ENCODE measurements at regions not wholly inside any gene's neighbourhood (a gene's known extent, or its start where the extent isn't known, plus 50 kb on each side); places are given as distances from the start of the nearest gene placed in this dataset.
A peak's percentile ranks its signal among the peaks of the same experiment; 100 is the strongest.

DNA sequence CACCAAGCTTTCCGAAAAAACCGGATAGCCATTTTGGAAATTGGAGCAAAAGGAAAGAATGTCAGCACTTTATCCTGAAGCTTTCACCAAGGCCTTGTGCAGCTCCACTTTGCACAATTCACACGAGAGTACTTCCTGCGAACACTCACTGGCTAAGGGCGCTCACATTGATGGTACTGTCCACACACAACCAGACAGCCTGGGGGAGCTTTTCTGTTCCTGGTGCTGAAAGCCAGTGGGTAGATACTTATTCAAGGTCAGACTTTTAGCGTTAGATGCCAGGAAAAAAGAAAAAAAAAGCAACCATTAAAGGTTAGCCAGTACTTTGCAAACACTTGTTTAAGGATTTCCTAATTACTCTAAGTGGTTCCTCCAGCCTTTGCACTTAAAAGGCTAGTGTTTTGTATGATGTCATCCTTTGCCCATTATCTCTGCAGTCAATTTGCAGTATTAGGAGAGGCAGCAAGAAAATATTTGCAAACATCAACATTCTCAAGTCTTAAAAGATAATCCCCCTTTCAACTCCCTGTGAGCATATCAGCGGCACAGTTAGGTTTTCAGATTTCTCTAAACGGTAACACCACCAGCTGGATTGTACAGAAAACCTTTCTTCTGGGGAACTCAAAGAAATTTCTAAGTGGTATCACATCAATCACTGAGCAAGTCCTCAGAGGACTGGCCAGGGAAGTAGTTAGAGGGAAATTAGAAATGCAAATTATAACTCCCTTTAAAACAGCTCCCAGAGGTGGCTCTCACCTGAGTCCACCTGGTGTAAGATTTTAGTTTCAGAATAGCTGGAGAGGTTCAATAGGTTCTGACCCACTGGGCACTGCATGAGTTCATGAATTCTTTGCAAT, 243.4 kb upstream of the IRX5 start (continued):
- TF ChIP-seq, protein P1, sequence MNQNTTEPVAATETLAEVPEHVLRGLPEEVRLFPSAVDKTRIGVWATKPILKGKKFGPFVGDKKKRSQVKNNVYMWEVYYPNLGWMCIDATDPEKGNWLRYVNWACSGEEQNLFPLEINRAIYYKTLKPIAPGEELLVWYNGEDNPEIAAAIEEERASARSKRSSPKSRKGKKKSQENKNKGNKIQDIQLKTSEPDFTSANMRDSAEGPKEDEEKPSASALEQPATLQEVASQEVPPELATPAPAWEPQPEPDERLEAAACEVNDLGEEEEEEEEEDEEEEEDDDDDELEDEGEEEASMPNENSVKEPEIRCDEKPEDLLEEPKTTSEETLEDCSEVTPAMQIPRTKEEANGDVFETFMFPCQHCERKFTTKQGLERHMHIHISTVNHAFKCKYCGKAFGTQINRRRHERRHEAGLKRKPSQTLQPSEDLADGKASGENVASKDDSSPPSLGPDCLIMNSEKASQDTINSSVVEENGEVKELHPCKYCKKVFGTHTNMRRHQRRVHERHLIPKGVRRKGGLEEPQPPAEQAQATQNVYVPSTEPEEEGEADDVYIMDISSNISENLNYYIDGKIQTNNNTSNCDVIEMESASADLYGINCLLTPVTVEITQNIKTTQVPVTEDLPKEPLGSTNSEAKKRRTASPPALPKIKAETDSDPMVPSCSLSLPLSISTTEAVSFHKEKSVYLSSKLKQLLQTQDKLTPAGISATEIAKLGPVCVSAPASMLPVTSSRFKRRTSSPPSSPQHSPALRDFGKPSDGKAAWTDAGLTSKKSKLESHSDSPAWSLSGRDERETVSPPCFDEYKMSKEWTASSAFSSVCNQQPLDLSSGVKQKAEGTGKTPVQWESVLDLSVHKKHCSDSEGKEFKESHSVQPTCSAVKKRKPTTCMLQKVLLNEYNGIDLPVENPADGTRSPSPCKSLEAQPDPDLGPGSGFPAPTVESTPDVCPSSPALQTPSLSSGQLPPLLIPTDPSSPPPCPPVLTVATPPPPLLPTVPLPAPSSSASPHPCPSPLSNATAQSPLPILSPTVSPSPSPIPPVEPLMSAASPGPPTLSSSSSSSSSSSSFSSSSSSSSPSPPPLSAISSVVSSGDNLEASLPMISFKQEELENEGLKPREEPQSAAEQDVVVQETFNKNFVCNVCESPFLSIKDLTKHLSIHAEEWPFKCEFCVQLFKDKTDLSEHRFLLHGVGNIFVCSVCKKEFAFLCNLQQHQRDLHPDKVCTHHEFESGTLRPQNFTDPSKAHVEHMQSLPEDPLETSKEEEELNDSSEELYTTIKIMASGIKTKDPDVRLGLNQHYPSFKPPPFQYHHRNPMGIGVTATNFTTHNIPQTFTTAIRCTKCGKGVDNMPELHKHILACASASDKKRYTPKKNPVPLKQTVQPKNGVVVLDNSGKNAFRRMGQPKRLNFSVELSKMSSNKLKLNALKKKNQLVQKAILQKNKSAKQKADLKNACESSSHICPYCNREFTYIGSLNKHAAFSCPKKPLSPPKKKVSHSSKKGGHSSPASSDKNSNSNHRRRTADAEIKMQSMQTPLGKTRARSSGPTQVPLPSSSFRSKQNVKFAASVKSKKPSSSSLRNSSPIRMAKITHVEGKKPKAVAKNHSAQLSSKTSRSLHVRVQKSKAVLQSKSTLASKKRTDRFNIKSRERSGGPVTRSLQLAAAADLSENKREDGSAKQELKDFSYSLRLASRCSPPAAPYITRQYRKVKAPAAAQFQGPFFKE (tag by site-specific recombination; IDR thresholded peaks at IDR 0.05; ENCODE audit: borderline replicate concordance): no peak
- TF ChIP-seq, protein P2, sequence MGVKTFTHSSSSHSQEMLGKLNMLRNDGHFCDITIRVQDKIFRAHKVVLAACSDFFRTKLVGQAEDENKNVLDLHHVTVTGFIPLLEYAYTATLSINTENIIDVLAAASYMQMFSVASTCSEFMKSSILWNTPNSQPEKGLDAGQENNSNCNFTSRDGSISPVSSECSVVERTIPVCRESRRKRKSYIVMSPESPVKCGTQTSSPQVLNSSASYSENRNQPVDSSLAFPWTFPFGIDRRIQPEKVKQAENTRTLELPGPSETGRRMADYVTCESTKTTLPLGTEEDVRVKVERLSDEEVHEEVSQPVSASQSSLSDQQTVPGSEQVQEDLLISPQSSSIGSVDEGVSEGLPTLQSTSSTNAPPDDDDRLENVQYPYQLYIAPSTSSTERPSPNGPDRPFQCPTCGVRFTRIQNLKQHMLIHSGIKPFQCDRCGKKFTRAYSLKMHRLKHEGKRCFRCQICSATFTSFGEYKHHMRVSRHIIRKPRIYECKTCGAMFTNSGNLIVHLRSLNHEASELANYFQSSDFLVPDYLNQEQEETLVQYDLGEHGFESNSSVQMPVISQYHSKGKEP (tag by site-specific recombination; IDR thresholded peaks at IDR 0.05): peak; percentile 98
- no peak for TF ChIP-seq GLI4 (tag by site-specific recombination; IDR thresholded peaks at IDR 0.05)
- TF ChIP-seq, protein P3, sequence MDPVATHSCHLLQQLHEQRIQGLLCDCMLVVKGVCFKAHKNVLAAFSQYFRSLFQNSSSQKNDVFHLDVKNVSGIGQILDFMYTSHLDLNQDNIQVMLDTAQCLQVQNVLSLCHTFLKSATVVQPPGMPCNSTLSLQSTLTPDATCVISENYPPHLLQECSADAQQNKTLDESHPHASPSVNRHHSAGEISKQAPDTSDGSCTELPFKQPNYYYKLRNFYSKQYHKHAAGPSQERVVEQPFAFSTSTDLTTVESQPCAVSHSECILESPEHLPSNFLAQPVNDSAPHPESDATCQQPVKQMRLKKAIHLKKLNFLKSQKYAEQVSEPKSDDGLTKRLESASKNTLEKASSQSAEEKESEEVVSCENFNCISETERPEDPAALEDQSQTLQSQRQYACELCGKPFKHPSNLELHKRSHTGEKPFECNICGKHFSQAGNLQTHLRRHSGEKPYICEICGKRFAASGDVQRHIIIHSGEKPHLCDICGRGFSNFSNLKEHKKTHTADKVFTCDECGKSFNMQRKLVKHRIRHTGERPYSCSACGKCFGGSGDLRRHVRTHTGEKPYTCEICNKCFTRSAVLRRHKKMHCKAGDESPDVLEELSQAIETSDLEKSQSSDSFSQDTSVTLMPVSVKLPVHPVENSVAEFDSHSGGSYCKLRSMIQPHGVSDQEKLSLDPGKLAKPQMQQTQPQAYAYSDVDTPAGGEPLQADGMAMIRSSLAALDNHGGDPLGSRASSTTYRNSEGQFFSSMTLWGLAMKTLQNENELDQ (tag by site-specific recombination; IDR thresholded peaks at IDR 0.05; ENCODE audit: low read depth): no peak
- TF ChIP-seq ZNF514 (tag by site-specific recombination; IDR thresholded peaks at IDR 0.05): no peak
- TF ChIP-seq ZNF221 (tag by site-specific recombination; IDR thresholded peaks at IDR 0.05; ENCODE audit: borderline replicate concordance): no peak
- peak; percentile 28; the same call in 1 of the 2 replicates for TF ChIP-seq SCRT1 (tag by site-specific recombination; IDR thresholded peaks at IDR 0.05; ENCODE audit: borderline replicate concordance)
- TF ChIP-seq, protein P4, sequence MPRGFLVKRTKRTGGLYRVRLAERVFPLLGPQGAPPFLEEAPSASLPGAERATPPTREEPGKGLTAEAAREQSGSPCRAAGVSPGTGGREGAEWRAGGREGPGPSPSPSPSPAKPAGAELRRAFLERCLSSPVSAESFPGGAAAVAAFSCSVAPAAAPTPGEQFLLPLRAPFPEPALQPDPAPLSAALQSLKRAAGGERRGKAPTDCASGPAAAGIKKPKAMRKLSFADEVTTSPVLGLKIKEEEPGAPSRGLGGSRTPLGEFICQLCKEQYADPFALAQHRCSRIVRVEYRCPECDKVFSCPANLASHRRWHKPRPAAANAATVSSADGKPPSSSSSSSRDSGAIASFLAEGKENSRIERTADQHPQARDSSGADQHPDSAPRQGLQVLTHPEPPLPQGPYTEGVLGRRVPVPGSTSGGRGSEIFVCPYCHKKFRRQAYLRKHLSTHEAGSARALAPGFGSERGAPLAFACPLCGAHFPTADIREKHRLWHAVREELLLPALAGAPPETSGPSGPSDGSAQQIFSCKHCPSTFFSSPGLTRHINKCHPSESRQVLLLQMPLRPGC (tag by site-specific recombination; IDR thresholded peaks at IDR 0.05): 0 out of 2 replicates have a peak, but pooled peaks have one; percentile 64
- TF ChIP-seq, protein P5, sequence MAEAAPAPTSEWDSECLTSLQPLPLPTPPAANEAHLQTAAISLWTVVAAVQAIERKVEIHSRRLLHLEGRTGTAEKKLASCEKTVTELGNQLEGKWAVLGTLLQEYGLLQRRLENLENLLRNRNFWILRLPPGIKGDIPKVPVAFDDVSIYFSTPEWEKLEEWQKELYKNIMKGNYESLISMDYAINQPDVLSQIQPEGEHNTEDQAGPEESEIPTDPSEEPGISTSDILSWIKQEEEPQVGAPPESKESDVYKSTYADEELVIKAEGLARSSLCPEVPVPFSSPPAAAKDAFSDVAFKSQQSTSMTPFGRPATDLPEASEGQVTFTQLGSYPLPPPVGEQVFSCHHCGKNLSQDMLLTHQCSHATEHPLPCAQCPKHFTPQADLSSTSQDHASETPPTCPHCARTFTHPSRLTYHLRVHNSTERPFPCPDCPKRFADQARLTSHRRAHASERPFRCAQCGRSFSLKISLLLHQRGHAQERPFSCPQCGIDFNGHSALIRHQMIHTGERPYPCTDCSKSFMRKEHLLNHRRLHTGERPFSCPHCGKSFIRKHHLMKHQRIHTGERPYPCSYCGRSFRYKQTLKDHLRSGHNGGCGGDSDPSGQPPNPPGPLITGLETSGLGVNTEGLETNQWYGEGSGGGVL (tag by site-specific recombination; IDR thresholded peaks at IDR 0.05): 0 out of 2 replicates have a peak, but pooled peaks have one; percentile 18
- peak; percentile 38 for TF ChIP-seq TRIM28 (IDR thresholded peaks at IDR 0.05; ENCODE audit: borderline replicate concordance, low read length)
- TF ChIP-seq ZNF133 (tag by site-specific recombination; IDR thresholded peaks at IDR 0.05): no peak
- peak; percentile 68 for TF ChIP-seq GLIS1 (tag by site-specific recombination; IDR thresholded peaks at IDR 0.05)
- no peak for TF ChIP-seq ZNF211 (tag by site-specific recombination; IDR thresholded peaks at IDR 0.05; ENCODE audit: low read depth)
- TF ChIP-seq, protein P6, sequence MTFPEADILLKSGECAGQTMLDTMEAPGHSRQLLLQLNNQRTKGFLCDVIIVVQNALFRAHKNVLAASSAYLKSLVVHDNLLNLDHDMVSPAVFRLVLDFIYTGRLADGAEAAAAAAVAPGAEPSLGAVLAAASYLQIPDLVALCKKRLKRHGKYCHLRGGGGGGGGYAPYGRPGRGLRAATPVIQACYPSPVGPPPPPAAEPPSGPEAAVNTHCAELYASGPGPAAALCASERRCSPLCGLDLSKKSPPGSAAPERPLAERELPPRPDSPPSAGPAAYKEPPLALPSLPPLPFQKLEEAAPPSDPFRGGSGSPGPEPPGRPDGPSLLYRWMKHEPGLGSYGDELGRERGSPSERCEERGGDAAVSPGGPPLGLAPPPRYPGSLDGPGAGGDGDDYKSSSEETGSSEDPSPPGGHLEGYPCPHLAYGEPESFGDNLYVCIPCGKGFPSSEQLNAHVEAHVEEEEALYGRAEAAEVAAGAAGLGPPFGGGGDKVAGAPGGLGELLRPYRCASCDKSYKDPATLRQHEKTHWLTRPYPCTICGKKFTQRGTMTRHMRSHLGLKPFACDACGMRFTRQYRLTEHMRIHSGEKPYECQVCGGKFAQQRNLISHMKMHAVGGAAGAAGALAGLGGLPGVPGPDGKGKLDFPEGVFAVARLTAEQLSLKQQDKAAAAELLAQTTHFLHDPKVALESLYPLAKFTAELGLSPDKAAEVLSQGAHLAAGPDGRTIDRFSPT (tag by site-specific recombination; IDR thresholded peaks at IDR 0.05): no peak
- TF ChIP-seq WT1 (tag by site-specific recombination; IDR thresholded peaks at IDR 0.05): peak; percentile 96
- no peak for TF ChIP-seq ZNF48 (tag by site-specific recombination; IDR thresholded peaks at IDR 0.05)
- TF ChIP-seq GLI2 (tag by site-specific recombination; IDR thresholded peaks at IDR 0.05; ENCODE audit: borderline replicate concordance, low read depth): peak; percentile 50; the same call in 1 of the 2 replicates
- TF ChIP-seq, protein P7, sequence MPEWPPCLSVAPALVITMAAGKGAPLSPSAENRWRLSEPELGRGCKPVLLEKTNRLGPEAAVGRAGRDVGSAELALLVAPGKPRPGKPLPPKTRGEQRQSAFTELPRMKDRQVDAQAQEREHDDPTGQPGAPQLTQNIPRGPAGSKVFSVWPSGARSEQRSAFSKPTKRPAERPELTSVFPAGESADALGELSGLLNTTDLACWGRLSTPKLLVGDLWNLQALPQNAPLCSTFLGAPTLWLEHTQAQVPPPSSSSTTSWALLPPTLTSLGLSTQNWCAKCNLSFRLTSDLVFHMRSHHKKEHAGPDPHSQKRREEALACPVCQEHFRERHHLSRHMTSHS (tag by site-specific recombination; IDR thresholded peaks at IDR 0.05): no peak
- no peak for TF ChIP-seq ZNF114 (tag by site-specific recombination; IDR thresholded peaks at IDR 0.05)
- no peak for TF ChIP-seq ZNF423 (tag by site-specific recombination; IDR thresholded peaks at IDR 0.05)
- TF ChIP-seq ZNF664 (tag by site-specific recombination; IDR thresholded peaks at IDR 0.05): no peak
